Gastrocnemius medialis (tissue), 4 donors: ENCODE measurements at regions not wholly inside any gene's neighbourhood (a gene's known extent, or its start where the extent isn't known, plus 50 kb on each side); places are given as distances from the start of the nearest gene placed in this dataset.

ENCODE experiments used
- POLR2A ChIP-seq, 2 donors: fragments of 450-650 bp; IDR thresholded peaks; one replicate each; pipeline ENCODE4 v1.6.1; 2017; ENCODE audit warnings: antibody characterized with exemption in 2 of 2, mild to moderate bottlenecking in 2 of 2, moderate library complexity in 2 of 2
- TF ChIP-seq, protein P1 (sequence below), 5 experiments: fragments of 450-650 bp in 3 of 5; fragments of 200-600 bp in 2 of 5; sonication (generic) in 2 of 5; IDR thresholded peaks in 4 of 5; conservative IDR thresholded peaks in 1 of 5; 1 replicate in 4 of 5; 2 replicates in 1 of 5; pipeline ENCODE4 v1.5.1; 2016 to 2019; ENCODE audit warnings: antibody characterized with exemption in 5 of 5, mild to moderate bottlenecking in 3 of 5, moderate library complexity in 3 of 5

- no peak for TF ChIP-seq POLR2A (IDR thresholded peaks at IDR 0.05)
- TF ChIP-seq, protein P1, sequence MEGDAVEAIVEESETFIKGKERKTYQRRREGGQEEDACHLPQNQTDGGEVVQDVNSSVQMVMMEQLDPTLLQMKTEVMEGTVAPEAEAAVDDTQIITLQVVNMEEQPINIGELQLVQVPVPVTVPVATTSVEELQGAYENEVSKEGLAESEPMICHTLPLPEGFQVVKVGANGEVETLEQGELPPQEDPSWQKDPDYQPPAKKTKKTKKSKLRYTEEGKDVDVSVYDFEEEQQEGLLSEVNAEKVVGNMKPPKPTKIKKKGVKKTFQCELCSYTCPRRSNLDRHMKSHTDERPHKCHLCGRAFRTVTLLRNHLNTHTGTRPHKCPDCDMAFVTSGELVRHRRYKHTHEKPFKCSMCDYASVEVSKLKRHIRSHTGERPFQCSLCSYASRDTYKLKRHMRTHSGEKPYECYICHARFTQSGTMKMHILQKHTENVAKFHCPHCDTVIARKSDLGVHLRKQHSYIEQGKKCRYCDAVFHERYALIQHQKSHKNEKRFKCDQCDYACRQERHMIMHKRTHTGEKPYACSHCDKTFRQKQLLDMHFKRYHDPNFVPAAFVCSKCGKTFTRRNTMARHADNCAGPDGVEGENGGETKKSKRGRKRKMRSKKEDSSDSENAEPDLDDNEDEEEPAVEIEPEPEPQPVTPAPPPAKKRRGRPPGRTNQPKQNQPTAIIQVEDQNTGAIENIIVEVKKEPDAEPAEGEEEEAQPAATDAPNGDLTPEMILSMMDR (IDR thresholded peaks at IDR 0.05 in 4 of 5, conservative IDR thresholded peaks at IDR 0.05 in 1 of 5): no peak
Measured at GRCh38 chr7:97580205-97580604, 151.7 kb upstream of the TAC1 start.
